GM20000 (cell line): ENCODE measurements at regions not wholly inside any gene's neighbourhood (a gene's known extent, or its start where the extent isn't known, plus 50 kb on each side); places are given as distances from the start of the nearest gene placed in this dataset.

Source experiments
- DNase-seq: peaks from one replicate; pipeline ENCODE4 v3.0.0; 2012; ENCODE audit warnings: low spot score
- TF ChIP-seq, protein P1 (sequence below): IDR thresholded peaks from 2 replicates; pipeline ENCODE4 v1.5.1; 2012; ENCODE audit warnings: mild to moderate bottlenecking, control low read depth; ENCODE audit errors: extremely low read depth, missing control alignments

DNA sequence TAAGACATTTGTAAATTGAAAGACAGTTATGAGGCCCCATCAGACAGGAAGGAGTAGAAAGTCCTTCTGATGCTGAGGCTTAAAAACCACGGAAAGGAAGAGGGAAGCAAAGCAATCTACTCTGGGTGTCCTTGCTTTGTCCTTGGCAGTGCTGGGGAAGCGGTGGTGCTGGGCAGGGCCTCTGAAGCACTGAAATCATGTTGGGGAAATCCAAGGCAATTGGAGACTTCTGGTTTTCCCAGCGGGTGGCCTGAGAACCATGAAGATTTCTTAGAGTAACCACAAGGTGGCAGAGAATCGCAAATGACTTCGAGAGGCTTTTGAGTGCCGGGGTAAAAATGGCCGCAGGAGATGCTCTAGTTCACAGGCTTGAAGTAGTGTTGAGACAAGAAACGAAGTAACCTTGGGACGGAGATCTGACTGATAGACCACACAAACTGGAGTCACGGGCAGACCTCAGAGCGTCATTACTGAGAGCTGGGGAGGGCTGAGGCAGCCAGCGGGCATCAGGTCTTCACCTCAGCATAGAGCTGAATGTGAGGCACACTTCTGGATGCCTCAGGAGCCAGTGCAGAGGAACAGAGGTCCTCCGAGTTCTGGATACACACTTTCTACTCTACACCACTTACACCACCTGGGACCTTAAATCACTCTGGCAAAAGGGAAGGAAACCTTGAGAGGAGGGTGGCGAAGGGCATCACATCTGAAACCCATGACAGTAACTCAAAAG, 130.7 kb upstream of the GPRIN3 start:
- DNase-seq = peak; percentile 30
- TF ChIP-seq, protein P1, sequence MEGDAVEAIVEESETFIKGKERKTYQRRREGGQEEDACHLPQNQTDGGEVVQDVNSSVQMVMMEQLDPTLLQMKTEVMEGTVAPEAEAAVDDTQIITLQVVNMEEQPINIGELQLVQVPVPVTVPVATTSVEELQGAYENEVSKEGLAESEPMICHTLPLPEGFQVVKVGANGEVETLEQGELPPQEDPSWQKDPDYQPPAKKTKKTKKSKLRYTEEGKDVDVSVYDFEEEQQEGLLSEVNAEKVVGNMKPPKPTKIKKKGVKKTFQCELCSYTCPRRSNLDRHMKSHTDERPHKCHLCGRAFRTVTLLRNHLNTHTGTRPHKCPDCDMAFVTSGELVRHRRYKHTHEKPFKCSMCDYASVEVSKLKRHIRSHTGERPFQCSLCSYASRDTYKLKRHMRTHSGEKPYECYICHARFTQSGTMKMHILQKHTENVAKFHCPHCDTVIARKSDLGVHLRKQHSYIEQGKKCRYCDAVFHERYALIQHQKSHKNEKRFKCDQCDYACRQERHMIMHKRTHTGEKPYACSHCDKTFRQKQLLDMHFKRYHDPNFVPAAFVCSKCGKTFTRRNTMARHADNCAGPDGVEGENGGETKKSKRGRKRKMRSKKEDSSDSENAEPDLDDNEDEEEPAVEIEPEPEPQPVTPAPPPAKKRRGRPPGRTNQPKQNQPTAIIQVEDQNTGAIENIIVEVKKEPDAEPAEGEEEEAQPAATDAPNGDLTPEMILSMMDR = peak; percentile 11

DNA sequence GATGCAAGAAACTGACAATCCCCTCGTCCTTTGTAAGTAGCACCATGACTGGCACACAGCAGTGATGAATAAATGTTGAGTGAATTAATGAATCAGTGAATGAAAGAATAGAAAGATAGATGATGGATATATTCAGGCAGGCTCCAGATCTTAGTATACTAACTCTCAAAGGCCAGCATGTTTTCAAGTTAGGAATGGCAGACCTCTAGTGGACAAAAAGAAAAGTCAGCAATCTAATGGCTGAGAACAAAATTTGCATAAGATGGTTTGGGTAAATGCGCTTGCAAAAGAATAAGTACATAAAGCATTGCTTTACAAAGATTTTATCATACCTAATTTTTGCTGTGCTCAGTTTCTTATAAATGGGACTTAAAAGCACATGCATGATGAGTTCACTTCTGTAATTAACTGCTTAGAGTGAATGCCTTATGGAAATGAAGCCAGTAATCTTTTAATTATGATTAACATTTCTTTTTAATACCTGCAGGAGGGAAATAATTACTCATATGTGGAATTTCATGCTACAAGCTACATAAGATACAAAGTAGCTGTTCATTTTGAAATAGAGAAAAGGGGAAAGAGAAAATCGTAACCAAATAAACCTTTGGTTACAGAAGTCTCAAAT, 126.9 kb upstream of the GPRIN3 start:
- TF ChIP-seq, protein P1 = peak; percentile 30
- peak; percentile 28 for DNase-seq

DNA sequence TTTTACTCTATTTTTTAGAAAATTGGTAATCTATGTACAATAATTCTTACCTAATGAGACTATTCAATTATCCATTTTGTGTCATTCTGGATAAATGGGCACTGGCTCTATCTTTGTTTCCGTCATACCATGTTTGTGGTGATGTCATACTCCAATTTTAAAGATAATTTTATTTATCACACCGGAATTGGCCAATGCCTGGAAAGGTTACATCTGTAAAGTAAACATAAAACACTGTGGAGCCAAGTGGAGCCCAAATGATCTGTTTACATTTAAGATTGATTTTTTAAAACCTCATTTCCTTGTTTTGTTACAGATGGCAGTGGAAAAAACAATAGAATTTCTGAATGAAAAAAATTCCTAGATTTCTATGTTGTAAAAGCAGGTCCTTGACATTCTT, 120.2 kb upstream of the GPRIN3 start:
- DNase-seq = no peak
- TF ChIP-seq, protein P1 = no peak

GRCh38 chr4:89425023-89425422, 117.4 kb upstream of the GPRIN3 start:
- TF ChIP-seq, protein P1 = no peak
- DNase-seq = no peak

DNA sequence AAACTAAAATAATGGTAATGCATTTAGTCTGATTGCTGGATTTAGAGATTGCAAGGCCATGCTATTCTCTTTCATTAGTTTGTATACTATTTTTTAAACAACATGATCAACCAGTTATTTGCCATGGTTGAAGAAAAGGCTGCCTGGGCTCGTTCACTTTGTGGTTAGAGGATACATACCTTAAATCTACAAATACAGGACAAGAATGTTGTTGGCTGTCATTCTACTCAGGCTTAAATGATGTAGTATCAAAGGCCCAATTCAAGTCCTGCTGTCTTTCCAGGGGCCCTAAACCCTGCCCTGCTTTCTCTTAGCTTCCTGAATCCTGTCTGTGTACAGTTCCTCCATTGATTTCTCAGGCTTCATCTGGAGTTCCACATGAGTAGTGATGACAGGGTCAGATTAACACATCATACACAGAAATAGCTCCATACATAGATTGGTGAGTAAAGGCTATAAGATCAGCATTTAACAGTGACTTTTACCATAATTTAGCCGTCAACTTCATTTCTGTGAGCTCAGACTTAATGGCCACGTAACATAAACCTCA, 114.9 kb upstream of the GPRIN3 start:
- TF ChIP-seq, protein P1 = no peak
- DNase-seq = no peak

DNA sequence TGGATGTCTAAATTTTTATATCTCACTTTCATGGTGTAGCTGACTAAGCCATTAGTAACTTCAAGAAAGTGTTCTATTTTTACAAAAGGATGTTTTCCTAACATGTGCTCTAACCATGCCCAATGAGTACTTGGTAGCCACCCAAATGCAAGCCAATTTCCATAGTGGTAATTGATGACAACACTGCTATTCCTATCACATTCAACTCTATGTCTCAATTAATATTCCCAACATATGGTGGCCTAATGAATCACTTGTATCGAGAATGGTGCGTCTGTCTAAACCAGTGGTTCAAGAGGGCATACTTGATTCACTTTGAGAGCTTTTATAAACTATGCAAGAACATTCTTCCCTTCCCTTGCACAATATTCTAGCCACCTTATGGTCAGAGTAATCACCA, 112.9 kb upstream of the GPRIN3 start:
- TF ChIP-seq, protein P1 = no peak
- DNase-seq = no peak

DNA sequence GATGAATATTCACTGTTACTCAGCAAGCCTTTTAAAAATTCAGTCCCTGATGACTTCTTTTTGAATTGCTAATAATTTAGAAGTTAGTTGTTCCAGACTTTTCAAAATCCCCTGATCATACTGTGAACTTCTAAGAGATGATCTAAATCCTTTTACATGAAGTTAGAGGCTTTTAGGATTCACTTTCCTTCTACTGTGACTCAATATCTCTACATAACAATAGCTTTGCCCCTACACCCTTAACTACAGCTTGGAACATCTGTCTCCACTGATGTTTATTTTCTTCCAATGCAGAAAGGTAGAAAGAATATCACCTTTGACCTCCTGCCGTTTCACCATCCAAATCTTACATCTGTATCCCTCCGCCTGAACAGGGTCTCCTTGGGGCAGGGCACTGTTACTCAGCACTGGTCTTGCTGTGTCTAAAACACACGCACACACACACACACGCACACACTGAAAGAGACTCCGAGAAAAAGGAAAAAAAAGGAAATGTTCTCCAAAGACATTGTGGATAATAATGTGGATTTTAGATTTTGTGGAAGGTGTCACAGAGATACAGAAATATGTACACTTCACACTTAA, 111.6 kb upstream of the GPRIN3 start:
- TF ChIP-seq, protein P1 = no peak
- DNase-seq = no peak
